Dedifferentiated amniotic fluid mesenchymal stem cell (primary cell): ENCODE measurements at regions not wholly inside any gene's neighbourhood (a gene's known extent, or its start where the extent isn't known, plus 50 kb on each side); places are given as distances from the start of the nearest gene placed in this dataset.

Experiments
- DNase-seq: peaks from one replicate; pipeline ENCODE4 v3.0.0-alpha.2; 2016; ENCODE audit errors: extremely low spot score

DNA sequence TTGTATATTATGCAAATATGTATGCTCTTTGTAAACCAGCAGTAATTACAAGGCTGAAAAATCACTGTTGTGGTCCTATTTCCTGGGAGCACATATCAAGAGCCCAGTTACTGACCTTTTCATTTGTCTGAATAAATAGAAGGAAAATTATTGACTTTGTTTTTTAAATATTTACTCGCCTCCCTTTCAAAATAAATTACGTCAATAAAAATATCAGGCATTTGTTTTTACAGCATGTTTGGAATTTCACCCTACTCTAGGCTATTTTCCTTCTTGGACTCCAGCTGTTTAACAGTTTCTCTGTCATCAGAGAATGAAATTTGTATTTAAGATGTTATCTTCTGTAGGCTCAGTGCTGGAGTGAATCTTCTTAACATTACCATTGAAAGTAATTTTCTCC, 59.9 kb upstream of the LRATD1 start:
- DNase-seq, result no peak

DNA sequence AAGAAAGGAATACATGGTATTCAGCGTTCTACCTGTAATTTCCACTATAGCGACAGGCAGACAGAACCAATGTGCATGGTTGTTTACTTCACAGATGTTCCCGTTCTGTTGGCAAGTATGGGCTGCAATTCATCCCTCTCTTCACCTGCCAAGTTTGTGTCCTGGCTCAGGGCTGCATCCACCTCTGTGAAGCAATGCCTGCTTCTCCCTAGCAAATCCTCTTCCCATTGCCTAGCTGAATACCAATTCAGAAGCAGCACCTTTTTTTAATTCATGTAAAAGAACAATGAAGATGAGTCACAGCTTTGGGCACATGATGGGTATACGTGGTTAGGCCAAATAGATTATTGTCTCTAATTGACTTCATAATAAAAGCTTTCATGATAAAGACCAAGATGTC, 54.7 kb upstream of the LRATD1 start:
- no peak for DNase-seq
